NCI-H146 (cell line): ENCODE measurements at regions not wholly inside any gene's neighbourhood (a gene's known extent, or its start where the extent isn't known, plus 50 kb on each side); places are given as distances from the start of the nearest gene placed in this dataset.

ENCODE experiments used
- DNase-seq: peaks from one replicate; lab custom pipeline; 2025; lab: John Stamatoyannopoulos, UW

DNA sequence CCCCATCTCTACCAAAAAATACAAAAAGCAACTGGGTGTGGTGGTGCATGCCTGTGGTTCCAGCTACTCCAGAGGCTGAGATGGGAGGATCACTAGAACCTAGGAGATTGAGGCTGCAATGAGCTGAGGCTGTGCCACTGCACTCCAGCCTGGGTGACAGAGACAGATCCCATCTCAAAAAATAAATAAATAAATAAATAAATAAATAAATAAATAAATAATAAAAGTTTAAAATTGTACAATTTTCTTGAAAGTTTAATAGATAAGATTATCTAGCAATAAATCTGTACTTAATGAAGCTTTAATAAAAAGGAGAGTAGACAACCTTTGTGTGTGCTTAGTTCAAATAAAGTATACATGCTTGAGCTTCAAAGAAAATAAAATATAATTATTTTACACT is 310.0 kb upstream of the LRIG3 start:
- no peak for DNase-seq

DNA sequence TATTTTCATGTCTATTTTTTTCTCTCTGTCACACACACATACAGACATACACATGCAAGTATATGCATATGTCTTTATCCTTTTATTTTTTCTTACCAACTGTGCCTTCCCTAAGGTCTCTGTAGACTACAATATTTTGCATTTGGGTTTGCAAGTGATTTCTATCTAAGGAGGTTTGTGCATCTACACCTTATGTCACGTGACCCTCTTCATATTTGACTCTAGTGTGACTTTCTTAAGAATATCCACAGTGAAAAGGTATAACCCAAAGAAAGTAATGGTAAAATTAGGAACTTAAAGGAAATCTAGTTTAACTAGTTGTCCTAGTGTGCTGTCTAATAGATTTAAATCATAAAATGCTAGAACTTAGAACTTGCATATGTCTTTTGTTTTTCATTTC is 298.8 kb upstream of the LRIG3 start:
- no peak for DNase-seq

DNA sequence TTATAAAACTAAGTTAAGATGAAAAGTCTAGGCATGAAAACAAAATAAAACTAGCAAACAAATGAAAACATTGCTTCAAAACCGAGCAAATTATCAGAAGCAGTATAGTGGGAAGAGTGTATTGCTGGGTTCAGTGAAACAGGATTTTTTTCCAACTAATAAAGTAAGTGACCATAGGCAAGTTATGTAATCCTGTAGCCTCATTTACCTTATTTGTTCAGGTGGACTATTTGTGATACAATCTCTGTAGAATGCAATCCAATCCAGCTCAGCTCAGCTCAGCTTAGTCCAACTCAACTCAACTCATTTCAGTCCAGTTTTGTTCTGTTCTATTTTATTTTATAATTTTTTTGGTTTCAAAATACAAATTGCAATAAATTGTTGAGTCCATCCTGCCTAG is 276.7 kb upstream of the LRIG3 start:
- DNase-seq: no peak

DNA sequence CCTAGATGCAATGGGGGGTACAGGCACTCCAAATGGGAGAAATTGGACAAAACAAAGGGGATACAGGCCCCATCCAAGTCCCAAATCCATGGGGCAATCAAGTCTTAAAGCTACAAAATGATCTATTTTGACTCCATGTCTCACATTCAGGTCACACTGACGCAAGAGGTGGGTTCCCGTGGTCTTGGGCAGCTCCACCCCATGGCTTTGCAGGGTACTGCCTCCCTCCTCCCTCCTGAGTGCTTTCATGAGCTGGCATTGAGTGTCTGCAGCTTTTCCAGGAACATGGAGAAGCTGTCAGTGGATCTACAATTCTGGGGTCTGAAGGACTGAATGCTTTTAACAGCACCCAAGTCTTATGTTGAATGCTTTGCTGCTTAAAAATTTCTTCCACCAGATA is 274.5 kb upstream of the LRIG3 start:
- no peak for DNase-seq

DNA sequence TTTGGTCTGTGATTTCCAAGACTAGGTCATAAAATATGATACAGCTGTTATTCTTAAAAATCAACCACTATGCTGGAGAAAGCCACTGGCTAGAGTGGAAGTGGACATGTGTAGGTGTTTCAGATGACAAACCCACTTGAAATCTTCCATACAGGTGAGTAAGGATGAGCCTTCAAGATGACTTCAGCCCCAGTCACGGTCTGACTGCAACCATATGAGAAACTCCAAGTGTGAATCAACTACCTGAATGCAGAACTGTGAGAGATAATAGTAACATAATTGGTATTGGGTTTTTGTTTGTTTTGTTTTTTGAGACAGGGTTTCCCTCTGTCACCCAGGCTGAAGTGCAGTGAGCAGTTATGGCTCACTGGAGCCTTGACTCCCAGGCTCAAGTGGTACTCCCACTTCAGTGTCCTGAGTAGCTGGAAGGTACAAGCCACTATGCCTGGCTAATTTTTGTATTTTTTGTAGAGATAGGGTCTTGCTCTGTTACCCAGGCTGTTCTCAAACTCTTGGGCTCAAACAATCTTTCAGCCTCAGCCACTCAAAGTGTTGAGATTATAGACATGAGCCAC is 273.3 kb upstream of the LRIG3 start:
- no peak for DNase-seq

DNA sequence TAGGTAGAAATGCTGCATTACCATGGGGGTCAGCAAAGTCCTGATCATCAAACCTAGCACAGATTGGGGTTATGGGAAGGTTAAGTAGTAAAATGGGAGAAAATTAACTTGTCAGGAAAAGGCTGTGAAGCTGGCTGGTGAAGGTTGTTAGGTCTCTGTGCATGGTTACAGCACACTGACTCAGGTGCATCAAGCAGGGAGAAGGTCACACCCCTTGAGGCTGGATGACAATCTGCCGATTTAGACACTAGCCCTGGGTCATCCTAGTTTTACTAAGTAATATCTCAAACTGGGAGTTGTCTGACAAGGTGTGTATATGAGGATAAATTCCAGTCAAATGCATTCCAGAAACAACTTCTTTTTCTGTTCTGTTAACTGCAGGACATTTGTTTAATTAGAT is 271.1 kb upstream of the LRIG3 start:
- DNase-seq: no peak

DNA sequence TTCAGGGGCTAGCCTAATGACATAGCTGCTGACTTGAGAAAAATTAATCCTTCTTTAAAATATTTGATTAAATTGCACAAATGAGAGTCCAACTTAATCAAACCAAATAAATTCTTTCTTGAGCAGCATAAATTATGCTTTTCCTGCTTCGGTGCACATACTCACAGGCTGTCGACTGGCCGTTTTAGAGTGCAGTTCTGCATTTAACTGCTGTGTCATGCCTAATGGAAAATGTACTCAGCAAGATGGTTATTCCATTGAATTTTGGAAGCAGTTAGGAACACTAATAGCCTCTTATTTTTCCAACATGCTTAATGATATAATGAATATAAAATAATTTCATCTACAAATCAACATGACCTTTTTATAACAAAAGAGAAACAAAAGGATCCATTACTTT is 266.1 kb upstream of the LRIG3 start:
- peak; percentile 88 for DNase-seq

DNA sequence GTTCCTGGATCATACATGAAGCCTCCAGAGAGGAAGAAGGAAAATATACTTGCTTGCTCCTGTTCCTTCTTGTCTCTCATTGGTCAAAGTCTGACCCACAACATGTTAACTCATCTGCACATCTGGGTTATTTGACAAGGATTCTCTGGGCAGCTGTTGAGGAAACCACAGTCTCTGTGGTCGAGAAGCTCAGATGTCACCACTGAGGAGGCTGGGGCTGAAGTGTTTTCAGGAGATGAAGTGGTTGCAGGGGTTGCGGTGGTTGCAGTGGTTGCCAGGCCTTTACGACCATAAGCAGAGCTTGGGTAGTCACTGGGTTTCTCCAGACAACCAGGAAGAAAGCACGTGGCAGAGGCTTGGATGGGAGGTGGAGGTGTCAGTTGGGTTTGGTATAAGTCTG is 265.0 kb upstream of the LRIG3 start:
- DNase-seq: peak; percentile 91

DNA sequence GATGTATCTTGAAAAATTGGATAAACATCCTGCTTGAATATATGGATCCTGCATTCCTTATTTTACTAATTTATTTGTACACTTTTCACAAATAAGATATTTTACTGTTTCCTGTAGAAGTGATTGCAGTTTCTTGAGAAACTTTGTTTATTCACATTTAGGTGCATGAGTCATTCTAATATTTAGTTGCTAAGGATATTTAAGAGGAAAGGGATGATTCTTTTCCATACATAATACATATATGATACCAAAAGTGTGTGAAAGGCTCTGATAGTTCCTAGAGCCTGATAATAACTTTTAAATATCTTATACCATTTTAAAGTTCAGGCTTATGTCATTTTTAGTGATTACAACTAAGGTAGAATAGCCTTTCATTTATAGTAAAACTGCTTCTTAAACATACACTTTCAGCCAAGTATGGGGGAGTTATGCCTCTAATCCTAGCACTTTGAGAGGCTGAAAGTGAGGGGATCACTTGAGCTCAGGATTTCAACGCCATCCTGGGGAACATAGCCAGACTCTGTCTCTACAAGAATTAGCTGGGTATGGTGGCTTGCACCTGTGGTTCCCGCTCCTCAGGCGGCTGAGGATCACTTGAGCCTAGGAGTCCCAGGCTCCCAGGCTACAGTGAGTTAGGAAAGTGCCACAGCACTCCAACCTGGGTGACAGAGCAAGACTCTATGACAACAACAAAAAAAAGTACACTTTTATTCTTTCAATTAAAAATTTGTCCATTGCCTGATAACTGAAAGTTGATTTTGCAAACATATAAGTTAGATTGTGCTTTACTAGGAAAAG is 262.6 kb upstream of the LRIG3 start:
- DNase-seq: peak; percentile 10

DNA sequence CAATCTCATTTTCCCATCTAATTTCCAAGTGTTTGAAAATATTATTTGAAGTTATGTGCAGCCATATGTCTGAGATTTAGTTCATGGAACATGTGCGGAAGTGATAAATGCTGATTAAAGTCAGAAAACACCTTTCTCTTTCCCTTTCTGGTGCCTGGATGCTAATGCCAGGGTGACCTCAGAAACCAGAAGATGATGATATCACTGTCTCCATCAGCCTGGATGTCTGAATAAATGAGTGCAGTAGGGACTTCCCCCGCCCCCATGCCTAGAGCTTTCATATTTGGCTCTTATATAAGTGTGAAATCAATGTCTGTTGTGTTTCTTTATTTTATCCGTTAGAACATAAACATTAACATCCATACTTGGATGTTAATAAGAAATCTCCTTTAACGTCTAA is 261.9 kb upstream of the LRIG3 start:
- DNase-seq: no peak

DNA sequence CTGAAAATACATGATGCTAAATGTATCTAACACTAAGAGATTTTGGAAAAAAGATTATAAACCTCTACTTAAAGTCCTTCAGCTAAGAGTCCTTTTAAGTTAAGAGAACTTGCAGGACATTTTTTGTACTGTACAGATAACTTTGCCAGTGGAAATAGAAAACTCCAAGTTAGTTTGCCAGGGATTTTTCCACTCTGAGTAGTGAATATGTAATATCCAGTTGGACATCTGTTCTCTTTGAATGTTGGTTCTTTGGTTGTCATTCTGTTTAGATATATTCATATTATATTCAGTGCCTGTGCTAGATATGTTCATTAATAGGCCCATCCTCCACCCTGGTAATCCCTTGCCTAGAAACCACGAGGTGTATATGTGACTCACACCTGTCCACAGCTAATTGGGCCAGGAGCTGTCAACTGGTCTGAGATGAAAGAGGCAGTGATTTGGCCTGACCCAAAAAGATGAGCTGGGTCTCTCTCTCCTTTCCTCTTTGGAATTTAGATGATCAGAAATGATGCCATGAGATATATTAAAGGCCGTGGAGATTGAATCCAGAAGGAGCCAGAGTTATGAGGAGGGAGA is 261.0 kb upstream of the LRIG3 start:
- peak; percentile 25 for DNase-seq

DNA sequence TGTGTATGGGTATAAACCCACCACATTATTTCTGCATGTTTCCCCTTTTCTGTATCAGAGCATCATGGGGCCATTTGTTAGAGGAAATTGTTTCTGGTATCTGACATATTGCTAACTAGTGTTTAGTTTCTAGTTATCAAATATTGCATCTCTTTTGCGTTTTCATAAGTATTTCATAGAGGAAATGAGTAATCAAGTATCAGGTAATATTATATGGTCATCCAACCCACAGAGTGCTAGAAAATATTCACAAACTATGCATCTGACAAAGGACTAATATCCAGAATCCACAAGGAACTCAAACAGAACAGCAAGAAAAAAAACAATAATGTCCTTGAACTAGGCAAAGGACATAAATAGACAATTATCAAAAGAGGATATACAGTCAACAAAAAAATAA is 258.9 kb upstream of the LRIG3 start:
- no peak for DNase-seq

DNA sequence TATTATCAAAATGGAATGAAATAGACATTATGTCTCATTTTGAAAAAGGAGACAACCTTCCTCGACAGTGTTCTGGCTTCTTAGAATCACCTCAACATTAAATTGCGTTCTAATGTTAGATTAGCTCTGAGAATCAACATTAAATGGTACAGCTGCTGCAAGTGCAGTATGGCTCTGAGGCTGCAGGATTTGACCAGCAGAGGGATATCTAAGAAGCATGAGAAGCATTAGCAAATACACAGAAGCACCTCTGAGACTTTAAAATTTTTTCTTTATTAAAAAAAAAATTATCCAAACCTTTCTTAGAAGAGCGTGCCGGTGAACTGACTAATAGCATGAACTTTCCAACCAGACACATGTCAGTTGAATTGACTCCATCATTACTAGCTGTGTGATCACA is 253.4 kb upstream of the LRIG3 start:
- DNase-seq: peak; percentile 36

DNA sequence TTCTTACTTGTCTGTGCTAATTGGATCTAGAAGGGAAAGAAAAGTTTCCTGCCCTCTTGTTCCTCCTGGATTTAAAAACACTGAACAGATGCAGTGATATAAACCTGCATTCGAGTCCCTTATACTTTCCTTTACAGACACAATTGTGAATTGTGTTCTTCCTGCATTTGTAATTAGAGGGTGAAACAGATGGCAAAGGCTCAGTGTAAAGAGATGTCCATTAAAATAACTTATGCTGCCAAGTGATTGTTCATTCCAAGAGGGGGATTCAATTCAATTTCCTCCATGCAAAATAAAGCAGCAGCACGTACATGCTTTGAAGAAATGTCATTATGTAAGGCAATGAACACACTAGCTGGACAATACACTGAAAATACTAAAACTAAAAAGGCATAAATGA is 248.3 kb upstream of the LRIG3 start:
- DNase-seq: no peak

DNA sequence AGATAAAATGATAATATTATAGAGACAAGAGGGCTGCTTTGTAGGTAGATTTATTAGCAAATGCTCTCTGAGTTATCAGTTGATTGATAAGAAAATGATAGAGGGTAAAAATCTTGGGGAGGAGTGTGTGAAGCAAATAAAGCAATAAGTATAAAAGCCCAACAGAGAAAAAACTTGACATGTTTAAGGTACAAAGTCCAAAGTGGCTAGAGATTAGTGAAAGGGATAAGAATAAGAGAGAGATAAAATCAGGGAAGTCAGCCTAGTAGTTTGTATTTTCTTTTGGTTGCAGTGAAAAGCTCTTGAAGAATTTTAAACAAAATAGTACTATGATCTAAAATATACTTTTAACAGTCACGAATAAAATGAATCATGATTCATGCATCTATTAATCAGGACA is 246.2 kb upstream of the LRIG3 start:
- DNase-seq: no peak

DNA sequence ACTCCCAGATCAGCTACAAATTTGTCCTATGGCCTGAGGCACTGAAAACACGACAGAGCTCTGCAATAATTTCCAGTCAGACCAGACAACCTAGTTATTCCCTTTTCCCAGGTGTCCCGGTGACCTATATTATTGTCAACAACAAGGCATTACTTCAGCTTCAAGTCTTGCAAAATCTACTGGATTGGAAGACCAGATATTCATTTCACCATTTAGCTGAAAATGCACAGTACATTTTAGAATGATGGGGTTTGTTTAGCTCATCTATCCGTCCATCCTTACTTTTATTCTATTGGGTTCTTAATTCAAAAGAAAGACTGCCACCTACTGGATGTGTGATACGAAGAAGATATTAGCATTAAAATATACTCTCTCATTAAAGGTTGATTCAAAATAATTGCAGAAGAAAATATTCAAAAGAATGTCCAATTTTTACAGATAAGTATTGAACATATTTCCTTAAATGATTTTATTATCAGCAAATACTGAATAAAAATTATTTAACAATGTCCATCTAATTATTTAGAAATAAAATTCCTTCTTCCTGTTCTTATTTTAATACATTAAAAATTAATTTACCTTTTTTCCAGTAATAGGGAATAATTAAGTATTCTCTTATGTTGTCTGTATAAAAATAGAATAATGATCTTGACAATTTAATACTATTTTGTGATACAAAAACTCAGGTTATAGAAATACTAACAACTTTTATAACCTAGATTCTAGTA is 244.9 kb upstream of the LRIG3 start:
- peak; percentile 78 for DNase-seq

DNA sequence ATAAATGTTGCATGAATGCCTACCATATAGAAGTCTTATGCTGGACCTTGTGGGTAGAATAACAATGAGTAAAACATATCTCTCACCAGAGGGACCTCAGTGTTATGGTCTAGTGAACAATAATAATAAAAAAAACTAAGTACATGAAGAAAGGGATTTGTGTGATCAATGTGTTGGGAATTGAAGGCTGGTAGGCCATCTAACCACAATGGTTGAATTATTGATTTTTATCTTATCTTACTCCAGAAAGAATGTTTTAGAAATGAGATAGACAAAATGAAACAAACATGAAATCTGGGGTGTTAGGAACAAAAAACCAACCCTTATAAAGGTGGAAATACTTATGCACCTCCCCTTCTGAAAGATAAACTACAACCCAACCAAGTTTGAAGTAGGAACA is 243.9 kb upstream of the LRIG3 start:
- DNase-seq: peak; percentile 84

DNA sequence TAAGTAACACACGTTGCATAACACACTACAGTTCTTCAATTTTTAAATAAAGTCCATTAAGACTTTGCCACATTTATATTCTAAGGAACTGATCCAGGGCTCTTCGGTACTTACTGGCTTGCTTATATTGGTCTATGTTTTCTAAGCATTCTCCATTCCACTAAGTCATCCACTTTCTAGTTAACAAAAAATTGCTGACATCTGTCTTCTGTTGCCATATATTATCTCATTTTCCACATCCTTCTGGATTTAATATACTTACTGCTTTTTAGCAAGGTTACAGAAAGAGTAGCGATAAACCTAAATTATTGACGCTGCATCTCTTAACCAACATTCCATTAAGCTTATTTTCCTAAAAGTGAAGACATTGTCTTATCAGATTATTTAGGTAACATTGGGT is 238.4 kb upstream of the LRIG3 start:
- no peak for DNase-seq

DNA sequence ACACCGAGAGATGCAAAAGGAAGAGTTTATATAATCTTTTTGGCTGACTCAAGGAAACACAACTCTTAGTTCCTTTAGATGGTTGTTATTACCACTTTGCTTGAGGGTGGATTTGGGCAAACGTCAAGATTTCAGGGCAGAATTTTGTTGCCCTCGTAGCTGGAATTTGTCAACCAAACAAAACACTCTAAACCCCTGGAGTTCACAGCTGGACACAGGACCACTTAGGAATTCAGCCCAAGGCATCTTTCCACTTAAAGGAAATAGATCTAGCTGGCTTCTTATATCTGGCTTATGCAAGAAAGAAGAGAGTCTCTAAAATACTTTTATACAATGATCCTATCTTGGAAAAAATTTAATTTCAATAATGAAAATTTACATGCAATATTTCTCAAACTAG is 237.8 kb upstream of the LRIG3 start:
- no peak for DNase-seq

DNA sequence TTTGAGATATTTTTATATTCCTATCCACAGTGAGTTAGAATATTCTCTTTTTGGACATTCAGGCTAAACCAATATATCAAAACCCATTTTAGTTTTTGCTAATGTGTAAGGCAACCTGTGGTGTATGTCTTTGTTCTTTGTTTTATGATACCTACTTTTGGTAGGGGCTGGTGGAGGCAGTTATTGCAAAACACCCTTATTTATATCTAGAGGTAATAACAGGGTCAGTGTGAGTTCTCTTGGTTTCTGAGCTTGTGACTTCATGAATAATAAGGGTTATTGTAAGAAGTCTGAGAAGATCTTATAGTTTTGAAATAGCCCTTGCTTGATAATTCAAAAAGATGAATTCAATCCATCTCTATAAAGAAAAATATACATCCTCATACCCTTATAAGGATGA is 235.1 kb upstream of the LRIG3 start:
- DNase-seq: no peak

DNA sequence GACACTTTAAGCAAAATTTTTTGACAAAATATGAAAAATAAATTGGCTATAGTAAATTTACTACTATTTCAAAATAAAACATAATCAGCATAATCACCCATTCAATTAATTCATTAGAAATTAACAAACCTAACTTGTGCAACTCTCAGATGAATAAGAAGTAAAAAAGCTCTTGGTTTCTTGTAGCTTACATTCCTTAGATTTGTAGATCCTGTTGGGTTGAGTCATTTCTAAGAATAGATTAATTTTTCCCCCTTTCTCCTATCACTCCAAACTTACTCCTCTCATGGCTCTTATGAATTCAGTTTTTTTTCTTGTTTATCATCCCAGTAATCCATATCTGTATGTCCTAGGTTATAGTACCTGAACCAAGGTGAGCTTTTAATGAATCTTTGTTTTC is 230.9 kb upstream of the LRIG3 start:
- DNase-seq: no peak

DNA sequence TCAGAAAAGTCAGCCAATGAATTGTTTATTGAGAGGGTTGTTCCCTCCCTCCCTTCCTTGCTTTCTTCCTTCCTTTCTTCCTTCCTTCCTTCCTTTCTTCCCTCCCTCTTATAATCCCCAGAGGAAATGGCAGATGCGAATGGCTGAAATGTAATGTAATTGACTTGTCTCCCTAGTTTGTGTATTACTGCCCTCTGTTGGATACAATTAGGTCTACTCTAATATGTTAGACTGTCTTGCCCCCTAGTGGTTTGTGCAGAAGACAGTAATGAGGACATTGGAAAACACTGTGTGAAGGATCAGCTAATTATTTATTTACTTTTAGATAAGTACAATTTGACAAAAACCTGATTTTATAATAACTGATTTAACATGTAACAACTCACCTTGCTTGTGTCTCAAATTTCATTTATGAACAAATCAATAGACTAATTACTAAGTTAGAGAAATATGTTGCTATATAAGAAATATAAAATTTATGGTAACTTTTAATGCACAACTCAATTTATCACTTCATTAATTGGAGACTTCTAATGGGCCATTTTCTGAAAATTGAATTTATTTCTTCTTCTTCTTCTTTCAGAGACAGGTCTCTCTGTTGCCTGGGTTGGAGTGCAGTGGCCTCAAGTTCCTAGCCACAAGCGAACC is 229.8 kb upstream of the LRIG3 start:
- DNase-seq: peak; percentile 90

DNA sequence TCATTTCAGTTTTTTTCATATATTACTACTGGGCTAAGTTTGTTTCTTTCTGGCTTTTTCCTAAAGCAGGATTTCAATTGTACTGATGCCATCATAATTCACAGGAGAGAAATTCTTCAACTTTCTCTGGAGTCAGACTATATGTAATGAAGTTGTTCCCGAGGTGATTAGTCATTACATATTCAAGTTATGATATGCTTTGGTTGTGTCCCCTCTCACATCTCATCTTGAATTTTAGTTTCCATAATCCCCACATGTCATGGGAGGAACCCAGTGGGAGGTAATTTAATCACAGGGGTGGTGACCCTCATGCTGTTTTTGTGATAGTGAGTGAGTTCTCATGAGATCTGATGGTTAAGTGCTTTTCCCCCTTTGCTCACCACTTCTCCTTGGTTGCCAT is 227.5 kb upstream of the LRIG3 start:
- no peak for DNase-seq
